HFFc6 (cell line): ENCODE measurements at regions not wholly inside any gene's neighbourhood (a gene's known extent, or its start where the extent isn't known, plus 50 kb on each side); places are given as distances from the start of the nearest gene placed in this dataset.

Source experiments
- DNase-seq: peaks from one replicate; pipeline ENCODE4 v3.0.0-alpha.2; 2018
- H3K27ac Mint-ChIP-seq: 2 replicates; pipeline ENCODE4 v1.8.0; 2020; ENCODE audit warnings: mild to moderate bottlenecking, mixed read lengths
- H3K27me3 Mint-ChIP-seq: 2 replicates; pipeline ENCODE4 v1.8.0; 2021; ENCODE audit warnings: mild to moderate bottlenecking, moderate library complexity, mixed read lengths; ENCODE audit not compliant: insufficient read depth
- H3K36me3 Mint-ChIP-seq: 2 replicates; pipeline ENCODE4 v1.8.0; 2021; ENCODE audit warnings: low read depth, mixed read lengths
- H3K4me1 Mint-ChIP-seq: 2 replicates; pipeline ENCODE4 v1.8.0; 2020; ENCODE audit warnings: low read depth, mixed read lengths
- H3K4me3 Mint-ChIP-seq: 2 replicates; pipeline ENCODE4 v1.8.0; 2020; ENCODE audit warnings: mild to moderate bottlenecking, moderate library complexity, mixed read lengths
- H3K9me3 Mint-ChIP-seq: 2 replicates; pipeline ENCODE4 v1.8.0; 2020; ENCODE audit warnings: mild to moderate bottlenecking, mixed read lengths
- TF ChIP-seq, protein P1 (sequence below): fragments of 200-600 bp; sonication (generic); IDR thresholded peaks from 2 replicates; pipeline ENCODE4 v1.5.0; 2021; ENCODE audit warnings: antibody characterized with exemption, mild to moderate bottlenecking

DNA sequence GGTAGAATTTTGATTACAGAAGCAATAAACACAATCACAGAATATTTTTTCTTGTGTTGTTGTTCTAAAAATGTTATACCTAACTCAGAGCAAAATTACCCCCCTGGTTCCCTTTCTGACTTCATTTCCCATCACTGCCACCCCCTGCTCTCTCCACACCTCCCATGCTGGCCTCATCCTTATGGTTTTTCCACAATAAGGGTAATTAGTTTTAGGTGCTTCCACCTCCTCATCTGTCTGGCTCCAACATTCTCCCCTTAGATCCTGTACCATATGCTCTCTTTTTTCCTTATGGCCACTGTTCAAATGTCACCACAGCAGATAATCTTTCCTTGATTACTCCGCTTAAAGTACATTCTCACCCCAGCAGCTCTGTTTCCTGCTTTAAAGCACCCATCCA lies 2208.6 kb downstream of the MRPL39 start:
- H3K9me3 Mint-ChIP-seq: peaks cover 29% of the 10 kb centered on the region
- no peaks in the 10 kb centered on the region for H3K27me3 Mint-ChIP-seq
- H3K4me1 Mint-ChIP-seq: no peaks in the 10 kb centered on the region
- no peak overlapping the region for H3K27ac Mint-ChIP-seq
- no peak overlapping the region for H3K4me3 Mint-ChIP-seq
- no peak for DNase-seq
- TF ChIP-seq, protein P1, sequence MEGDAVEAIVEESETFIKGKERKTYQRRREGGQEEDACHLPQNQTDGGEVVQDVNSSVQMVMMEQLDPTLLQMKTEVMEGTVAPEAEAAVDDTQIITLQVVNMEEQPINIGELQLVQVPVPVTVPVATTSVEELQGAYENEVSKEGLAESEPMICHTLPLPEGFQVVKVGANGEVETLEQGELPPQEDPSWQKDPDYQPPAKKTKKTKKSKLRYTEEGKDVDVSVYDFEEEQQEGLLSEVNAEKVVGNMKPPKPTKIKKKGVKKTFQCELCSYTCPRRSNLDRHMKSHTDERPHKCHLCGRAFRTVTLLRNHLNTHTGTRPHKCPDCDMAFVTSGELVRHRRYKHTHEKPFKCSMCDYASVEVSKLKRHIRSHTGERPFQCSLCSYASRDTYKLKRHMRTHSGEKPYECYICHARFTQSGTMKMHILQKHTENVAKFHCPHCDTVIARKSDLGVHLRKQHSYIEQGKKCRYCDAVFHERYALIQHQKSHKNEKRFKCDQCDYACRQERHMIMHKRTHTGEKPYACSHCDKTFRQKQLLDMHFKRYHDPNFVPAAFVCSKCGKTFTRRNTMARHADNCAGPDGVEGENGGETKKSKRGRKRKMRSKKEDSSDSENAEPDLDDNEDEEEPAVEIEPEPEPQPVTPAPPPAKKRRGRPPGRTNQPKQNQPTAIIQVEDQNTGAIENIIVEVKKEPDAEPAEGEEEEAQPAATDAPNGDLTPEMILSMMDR: no peak
- H3K36me3 Mint-ChIP-seq: no peaks in the 10 kb centered on the region

DNA sequence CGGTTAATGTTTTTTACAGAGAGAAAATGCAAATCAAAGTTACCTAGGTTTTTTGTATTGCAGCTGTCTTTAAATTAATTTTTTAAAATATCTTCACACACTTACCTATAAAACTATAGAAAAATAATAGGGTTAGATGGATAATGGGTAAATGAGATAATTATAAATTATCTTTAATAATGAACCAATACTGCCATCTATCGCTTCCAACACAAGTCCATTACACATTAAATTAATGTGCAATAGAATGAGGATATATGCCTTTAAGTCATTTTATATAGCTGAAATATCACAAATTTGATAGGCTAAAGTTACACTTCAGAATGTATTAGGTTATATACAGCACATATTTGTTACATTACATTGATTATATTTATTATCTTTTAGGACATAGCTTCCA lies 2212.8 kb downstream of the MRPL39 start:
- Mint-ChIP-seq H3K27ac (no peak overlapping the region), H3K9me3 (peaks cover 39% of the 10 kb centered on the region), H3K4me1 (no peaks in the 10 kb centered on the region), H3K36me3 (no peaks in the 10 kb centered on the region), H3K4me3 (no peak overlapping the region), H3K27me3 (no peaks in the 10 kb centered on the region)
- TF ChIP-seq, protein P1: no peak
- DNase-seq: no peak

DNA sequence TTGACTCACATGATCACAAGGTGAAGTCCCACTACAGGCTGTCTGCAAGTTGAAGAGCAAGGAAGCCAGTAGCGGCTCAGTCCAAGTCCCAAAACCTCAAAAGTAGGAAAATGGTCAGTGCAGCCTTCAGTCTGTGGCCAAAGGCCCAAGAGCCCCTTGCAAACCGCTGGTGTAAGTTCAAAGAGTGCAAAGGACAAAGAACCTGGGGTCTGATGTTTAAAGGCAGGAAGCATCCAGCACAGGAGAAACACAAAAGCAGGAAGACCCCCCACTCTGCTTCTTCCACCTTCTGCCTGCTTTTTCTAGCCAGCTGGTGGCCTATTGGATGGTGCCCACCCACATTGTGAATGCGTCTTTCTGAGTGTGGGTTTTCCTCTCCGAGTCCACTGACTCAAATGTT lies 2222.6 kb downstream of the MRPL39 start:
- TF ChIP-seq, protein P1: no peak
- Mint-ChIP-seq H3K27me3 (no peaks in the 10 kb centered on the region), H3K9me3 (peaks cover 30% of the 10 kb centered on the region), H3K4me1 (no peaks in the 10 kb centered on the region), H3K36me3 (no peaks in the 10 kb centered on the region), H3K4me3 (no peak overlapping the region), H3K27ac (no peak overlapping the region)
- no peak for DNase-seq

DNA sequence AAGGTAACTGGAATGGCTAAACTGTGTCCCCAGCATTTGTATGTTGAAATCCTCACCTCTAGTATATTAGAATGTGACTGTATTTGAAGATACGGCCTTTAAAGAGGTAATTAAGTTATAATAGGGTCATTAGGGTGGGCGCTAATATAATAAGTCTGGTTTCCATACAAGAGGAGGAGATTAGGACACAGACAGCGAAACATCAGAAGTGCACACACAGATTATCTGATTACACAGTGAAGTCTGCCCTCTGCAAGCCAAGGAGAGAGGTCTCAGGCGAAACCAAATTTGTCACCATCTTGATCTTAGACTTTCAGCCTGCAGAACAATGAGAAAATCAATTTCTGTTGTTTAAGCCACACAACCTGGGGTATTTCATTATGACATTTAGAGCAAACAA lies 2233.1 kb downstream of the MRPL39 start:
- no peak overlapping the region for H3K27ac Mint-ChIP-seq

DNA sequence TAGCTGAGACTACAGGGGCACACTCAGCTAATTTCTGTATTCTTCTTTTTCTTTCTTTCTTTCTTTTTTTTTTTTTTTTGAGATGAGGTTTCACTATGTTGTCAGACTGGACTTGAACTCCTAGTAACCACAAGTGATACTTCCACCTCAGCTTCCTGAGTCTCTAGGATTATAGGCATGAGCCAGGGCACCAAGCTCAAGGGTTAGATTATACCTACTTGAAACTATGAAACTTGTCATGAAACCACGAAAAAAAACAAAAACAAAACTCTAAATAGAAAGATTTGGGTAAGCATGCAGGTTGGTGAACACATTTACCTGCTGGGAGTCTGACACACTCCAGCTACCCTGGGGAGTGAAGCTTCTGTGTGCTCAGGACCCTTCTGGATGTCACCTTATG lies 2250.4 kb downstream of the MRPL39 start:
- no peak overlapping the region for H3K4me3 Mint-ChIP-seq

More for the DNA sequence above, 2233.1 kb downstream of the MRPL39 start:
- DNase-seq: no peak
- Mint-ChIP-seq H3K27me3 (no peaks in the 10 kb centered on the region), H3K9me3 (peaks cover 37% of the 10 kb centered on the region), H3K4me1 (no peaks in the 10 kb centered on the region), H3K36me3 (no peaks in the 10 kb centered on the region), H3K4me3 (no peak overlapping the region)
- TF ChIP-seq, protein P1: no peak

More for the DNA sequence above, 2250.4 kb downstream of the MRPL39 start:
- DNase-seq: no peak
- TF ChIP-seq, protein P1: no peak
- peaks cover 42% of the 10 kb centered on the region for H3K9me3 Mint-ChIP-seq
- no peaks in the 10 kb centered on the region for H3K4me1 Mint-ChIP-seq
- H3K27me3 Mint-ChIP-seq: no peaks in the 10 kb centered on the region
- H3K27ac Mint-ChIP-seq: no peak overlapping the region
- H3K36me3 Mint-ChIP-seq: no peaks in the 10 kb centered on the region
